ENCODE measurements at regions not wholly inside any gene's neighbourhood (a gene's known extent, or its start where the extent isn't known, plus 50 kb on each side); places are given as distances from the start of the nearest gene placed in this dataset.
"Not testable (repeated sequence)": the region's sequence is repeated elsewhere in the genome, so short reads cannot be mapped to it uniquely, and the experiment has no call there.

DNA sequence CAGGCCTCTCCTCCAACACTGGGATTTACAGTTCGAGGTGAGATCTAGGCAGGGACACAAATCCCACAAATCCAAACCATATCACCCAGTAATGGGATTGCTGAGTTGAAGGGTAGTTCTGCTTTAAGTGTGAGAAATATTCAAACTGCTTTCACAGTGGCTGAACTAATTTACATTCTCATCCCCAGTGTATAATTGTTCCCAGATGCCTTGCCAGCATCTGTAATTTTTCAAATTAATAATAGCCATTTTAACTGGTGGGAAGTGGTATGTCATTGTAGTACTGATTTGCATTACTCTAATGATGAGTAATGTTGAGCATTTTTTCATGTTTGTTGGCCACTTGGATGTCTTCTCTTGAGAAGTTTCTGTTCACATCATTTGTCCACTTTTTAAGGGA lies 592.8 kb upstream of the GRM3 start:
- DNase-seq (ENCODE audit: low read depth) (no peak), FAIRE-seq (no peak)
- Histone ChIP-seq H3K4me3 (ENCODE audit: low read depth, low read length) (no peak overlapping the region), H3K27me3 (ENCODE audit: control insufficient read depth, insufficient read depth, low read length) (no peaks in the 10 kb centered on the region), H3K36me3 (ENCODE audit: control insufficient read depth, insufficient read depth, low read length) (no peaks in the 10 kb centered on the region)
- TF ChIP-seq, protein P1, sequence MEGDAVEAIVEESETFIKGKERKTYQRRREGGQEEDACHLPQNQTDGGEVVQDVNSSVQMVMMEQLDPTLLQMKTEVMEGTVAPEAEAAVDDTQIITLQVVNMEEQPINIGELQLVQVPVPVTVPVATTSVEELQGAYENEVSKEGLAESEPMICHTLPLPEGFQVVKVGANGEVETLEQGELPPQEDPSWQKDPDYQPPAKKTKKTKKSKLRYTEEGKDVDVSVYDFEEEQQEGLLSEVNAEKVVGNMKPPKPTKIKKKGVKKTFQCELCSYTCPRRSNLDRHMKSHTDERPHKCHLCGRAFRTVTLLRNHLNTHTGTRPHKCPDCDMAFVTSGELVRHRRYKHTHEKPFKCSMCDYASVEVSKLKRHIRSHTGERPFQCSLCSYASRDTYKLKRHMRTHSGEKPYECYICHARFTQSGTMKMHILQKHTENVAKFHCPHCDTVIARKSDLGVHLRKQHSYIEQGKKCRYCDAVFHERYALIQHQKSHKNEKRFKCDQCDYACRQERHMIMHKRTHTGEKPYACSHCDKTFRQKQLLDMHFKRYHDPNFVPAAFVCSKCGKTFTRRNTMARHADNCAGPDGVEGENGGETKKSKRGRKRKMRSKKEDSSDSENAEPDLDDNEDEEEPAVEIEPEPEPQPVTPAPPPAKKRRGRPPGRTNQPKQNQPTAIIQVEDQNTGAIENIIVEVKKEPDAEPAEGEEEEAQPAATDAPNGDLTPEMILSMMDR (IDR thresholded peaks at IDR 0.05; ENCODE audit: insufficient read depth, low read length, severe bottlenecking), result no peak

GRCh38 chr7:86049910-86050309 lies 593.8 kb upstream of the GRM3 start:
- DNase-seq (ENCODE audit: low read depth) (no peak), FAIRE-seq (no peak)
- Histone ChIP-seq H3K36me3 (ENCODE audit: control insufficient read depth, insufficient read depth, low read length) (no peaks in the 10 kb centered on the region), H3K27me3 (ENCODE audit: control insufficient read depth, insufficient read depth, low read length) (no peaks in the 10 kb centered on the region), H3K4me3 (ENCODE audit: low read depth, low read length) (no peak overlapping the region)
- TF ChIP-seq, protein P1 (IDR thresholded peaks at IDR 0.05; ENCODE audit: insufficient read depth, low read length, severe bottlenecking), result no peak

DNA sequence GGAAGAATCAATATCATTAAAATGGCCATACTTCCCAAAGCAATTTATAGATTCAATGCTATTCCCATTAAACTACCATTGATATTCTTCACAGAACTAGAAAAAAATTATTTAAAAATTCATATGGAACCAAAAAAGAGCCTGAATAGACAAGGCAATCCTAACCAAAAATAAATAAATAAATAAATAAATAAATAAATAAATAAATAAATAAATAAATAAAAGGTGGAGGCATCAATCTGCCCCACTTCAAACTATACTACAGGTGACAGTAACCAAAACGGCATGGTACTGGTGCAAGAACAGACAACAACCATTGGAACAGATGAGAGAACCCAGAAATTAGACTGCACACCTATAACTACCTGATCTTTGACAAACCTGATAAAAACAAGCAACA lies 598.5 kb upstream of the GRM3 start:
- not testable (repeated sequence) for H3K27me3 ChIP-seq (ENCODE audit: control insufficient read depth, insufficient read depth, low read length)

DNA sequence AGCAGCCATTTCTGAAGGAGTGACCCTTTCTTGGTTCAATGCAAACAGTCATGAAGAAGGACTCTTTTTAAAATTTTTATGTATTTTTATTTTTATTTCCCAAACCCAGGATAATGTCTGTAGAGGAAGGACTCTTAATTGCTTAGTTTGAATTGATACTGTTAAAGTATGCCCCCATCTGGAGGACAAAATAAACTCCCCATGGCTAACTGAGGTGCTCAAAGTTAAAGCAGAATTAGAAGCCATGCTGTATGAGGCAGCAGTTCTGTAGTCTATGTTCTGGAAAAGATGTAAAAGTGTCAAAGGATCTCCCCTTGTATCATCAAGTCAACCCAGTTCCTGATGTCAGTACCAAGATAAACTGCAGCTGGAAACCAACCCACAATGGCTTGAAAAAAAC lies 617.9 kb upstream of the GRM3 start:
- TF ChIP-seq, protein P1 (IDR thresholded peaks at IDR 0.05; ENCODE audit: insufficient read depth, low read length, severe bottlenecking), result no peak
- Histone ChIP-seq H3K27me3 (ENCODE audit: control insufficient read depth, insufficient read depth, low read length) (no peaks in the 10 kb centered on the region), H3K4me3 (ENCODE audit: low read depth, low read length) (no peak overlapping the region), H3K36me3 (ENCODE audit: control insufficient read depth, insufficient read depth, low read length) (no peaks in the 10 kb centered on the region)
- peak; percentile 0 for DNase-seq (ENCODE audit: low read depth)
- FAIRE-seq, result no peak

More for the DNA sequence above, 598.5 kb upstream of the GRM3 start:
- DNase-seq (ENCODE audit: low read depth); H3K4me3 ChIP-seq (ENCODE audit: low read depth, low read length); FAIRE-seq; H3K36me3 ChIP-seq (ENCODE audit: control insufficient read depth, insufficient read depth, low read length): not testable (repeated sequence)

- Histone ChIP-seq H3K27me3 (ENCODE audit: control insufficient read depth, insufficient read depth, low read length) (no peaks in the 10 kb centered on the region), H3K4me3 (ENCODE audit: low read depth, low read length) (no peak overlapping the region), H3K36me3 (ENCODE audit: control insufficient read depth, insufficient read depth, low read length) (no peaks in the 10 kb centered on the region)
- TF ChIP-seq, protein P1 (IDR thresholded peaks at IDR 0.05; ENCODE audit: insufficient read depth, low read length, severe bottlenecking), result no peak
- FAIRE-seq, result no peak
- DNase-seq (ENCODE audit: low read depth), result no peak
Observed at GRCh38 chr7:86013662-86014061, 630.0 kb upstream of the GRM3 start.

GRCh38 chr7:86012971-86013370 lies 630.7 kb upstream of the GRM3 start:
- Histone ChIP-seq H3K36me3 (ENCODE audit: control insufficient read depth, insufficient read depth, low read length) (no peaks in the 10 kb centered on the region), H3K4me3 (ENCODE audit: low read depth, low read length) (no peak overlapping the region), H3K27me3 (ENCODE audit: control insufficient read depth, insufficient read depth, low read length) (no peaks in the 10 kb centered on the region)
- DNase-seq (ENCODE audit: low read depth), result no peak
- TF ChIP-seq, protein P1 (IDR thresholded peaks at IDR 0.05; ENCODE audit: insufficient read depth, low read length, severe bottlenecking), result no peak
- FAIRE-seq, result no peak
